ENCODE measurements at regions not wholly inside any gene's neighbourhood (a gene's known extent, or its start where the extent isn't known, plus 50 kb on each side); places are given as distances from the start of the nearest gene placed in this dataset.

DNA sequence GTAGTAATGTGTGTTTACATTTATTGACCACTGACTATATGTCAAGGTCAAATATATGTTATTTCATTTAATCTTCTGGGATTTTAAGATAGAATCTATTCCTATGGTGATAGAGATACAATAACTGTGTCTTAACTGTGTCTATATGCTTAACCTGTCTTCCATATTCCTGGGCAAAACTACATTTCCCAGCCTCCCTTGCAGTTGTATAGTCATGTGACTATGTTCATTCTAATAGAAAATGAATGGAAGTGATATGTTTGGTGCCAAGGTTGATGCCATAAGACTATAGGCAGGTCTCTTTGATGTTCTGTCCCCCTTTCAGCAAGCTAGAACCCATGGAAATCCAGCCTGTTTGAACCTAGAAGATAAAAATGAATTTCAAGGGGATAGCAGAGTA lies 258.8 kb upstream of the PDZRN3 start:
- TF ChIP-seq, protein P1, sequence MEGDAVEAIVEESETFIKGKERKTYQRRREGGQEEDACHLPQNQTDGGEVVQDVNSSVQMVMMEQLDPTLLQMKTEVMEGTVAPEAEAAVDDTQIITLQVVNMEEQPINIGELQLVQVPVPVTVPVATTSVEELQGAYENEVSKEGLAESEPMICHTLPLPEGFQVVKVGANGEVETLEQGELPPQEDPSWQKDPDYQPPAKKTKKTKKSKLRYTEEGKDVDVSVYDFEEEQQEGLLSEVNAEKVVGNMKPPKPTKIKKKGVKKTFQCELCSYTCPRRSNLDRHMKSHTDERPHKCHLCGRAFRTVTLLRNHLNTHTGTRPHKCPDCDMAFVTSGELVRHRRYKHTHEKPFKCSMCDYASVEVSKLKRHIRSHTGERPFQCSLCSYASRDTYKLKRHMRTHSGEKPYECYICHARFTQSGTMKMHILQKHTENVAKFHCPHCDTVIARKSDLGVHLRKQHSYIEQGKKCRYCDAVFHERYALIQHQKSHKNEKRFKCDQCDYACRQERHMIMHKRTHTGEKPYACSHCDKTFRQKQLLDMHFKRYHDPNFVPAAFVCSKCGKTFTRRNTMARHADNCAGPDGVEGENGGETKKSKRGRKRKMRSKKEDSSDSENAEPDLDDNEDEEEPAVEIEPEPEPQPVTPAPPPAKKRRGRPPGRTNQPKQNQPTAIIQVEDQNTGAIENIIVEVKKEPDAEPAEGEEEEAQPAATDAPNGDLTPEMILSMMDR (IDR thresholded peaks at IDR 0.05): no peak
- no peak for TF ChIP-seq POLR2A (IDR thresholded peaks at IDR 0.05)

Data from Peyer's patch (tissue), 4 donors.